Right kidney (tissue), 1 donor: ENCODE measurements at regions not wholly inside any gene's neighbourhood (a gene's known extent, or its start where the extent isn't known, plus 50 kb on each side); places are given as distances from the start of the nearest gene placed in this dataset.
"Not testable (repeated sequence)": the region's sequence is repeated elsewhere in the genome, so short reads cannot be mapped to it uniquely, and the experiment has no call there.

Experiments
- DNase-seq: peaks from one replicate; pipeline ENCODE4 v3.0.0-alpha.2; 2016

DNA sequence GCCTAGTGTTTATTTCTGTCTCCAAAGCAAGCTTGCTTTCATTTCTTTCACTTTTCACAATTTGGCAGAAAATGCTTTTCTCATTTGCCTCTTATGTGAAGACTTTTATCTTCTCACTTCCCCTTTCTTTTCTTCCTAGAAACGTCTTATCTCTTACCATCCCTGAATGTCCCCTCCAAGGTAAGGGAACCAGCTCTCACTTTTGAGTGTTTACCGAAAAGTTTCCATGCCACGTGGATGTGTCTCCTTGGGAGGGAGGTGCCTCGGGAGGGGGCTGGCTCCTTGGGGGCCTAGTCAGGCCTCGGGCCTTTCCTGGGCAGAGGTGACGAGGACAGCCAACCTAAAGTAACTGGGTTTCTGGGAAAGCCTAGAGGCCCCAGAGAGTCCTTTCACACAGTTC is 127.4 kb downstream of the CD24 start:
- no peak for DNase-seq

DNA sequence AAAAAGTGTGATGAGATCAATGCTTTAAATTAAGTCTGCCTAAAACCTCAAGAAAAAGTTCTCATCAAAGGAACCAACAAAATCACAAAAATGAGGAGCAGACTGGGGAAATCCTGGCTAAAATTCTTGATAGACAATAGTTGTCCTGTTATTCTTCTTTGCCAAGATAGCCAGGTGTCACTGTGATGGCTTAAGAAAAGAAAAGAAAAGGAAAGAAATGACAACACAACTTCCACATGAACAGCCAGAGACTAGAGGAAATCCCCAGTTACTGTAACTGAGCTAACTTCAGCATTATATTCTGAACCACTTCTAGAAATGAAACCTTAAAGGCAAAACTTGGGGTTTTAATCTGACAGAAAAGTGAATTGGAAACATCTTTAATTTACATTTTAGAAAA is 129.6 kb downstream of the CD24 start:
- no peak for DNase-seq

DNA sequence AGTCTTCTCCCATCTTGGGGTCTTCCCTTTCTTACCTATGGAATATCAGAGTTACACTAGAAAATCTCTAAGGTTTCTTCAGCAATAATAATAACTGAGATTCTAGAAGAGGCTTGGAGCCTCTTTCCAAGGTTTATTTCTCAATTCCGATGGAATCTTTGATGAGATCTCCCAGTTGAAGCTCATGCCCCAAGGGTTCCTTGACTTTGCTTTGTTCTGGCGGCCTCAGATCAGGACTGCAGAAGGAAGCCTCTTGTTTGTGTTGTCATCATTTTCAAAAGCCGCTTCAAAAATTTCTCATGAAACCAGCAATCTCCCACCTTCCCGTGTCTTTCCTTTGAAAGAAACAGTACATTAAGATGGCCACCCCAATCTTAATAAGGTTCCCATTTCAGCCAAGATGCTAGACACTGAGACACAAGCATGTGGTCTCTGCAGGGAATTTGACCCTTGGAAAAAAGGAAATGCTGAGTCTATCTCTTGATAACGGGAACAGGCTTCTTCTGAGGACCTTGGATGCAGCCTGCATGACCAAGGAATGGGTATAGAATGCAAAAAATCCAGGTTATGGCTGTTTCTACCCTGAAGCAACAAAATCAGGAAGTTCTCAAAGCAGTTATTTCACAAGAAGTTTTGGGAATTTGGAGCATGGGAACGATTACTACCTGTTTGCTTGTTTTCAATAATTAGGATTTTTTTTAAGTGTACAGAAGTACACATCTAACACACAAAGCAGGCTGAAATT is 141.6 kb downstream of the CD24 start:
- no peak for DNase-seq

DNA sequence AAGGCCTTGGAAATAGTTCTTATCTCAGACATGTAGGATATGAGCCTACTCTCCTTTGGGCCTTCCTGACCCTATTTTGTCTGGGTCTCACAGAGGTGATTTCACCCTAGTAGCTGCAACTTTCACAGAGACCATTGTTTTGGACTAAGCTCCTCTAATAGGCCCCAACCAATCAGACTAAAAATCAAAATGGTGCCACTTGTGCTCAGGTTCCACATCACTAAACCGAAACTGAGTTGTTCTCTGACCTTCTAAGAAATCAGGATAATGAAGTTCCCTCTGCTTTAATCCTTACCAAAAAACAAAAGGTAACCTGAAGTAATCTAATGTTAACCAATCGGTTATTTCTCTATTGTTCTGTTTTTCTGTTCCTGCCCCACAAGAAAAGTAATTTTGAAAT is 143.6 kb downstream of the CD24 start:
- DNase-seq = no peak

DNA sequence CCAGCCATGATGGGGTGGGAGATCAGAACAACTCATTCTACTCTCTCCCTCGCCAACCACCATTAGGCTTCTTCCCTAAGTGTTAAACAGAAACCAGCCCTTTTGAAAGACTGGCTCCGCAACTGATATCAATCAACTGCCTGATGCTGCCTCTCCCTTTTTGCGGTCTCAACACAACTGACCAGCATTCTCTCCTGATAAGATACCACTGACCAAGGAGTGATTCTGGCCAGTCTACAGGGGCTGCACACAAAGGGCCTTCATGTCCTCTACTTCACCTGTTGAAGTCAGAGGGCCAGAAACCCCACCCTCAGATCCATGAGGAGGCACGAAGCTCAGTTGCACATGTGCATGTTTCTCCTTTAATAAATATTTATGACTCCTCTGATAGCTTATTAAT is 145.1 kb downstream of the CD24 start:
- no peak for DNase-seq

DNA sequence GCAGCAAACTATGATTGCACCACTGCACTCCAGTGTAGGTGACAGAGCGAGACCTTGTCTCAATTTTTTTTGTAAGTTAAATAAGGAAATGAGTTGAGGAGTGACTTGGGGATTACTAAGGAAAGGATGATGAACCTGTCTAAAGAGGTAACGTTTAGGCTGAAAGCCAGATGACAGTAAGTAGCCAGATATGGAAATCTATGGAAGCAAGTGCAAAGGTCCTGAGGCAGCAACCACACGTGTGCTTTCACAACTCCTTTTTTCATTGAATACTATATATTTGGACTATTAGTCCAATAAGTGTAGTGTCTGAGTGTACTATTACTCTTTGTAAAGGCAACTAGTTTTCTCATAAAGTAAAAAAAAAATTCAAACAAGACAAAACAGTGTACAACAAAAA is 147.4 kb downstream of the CD24 start:
- no peak for DNase-seq

DNA sequence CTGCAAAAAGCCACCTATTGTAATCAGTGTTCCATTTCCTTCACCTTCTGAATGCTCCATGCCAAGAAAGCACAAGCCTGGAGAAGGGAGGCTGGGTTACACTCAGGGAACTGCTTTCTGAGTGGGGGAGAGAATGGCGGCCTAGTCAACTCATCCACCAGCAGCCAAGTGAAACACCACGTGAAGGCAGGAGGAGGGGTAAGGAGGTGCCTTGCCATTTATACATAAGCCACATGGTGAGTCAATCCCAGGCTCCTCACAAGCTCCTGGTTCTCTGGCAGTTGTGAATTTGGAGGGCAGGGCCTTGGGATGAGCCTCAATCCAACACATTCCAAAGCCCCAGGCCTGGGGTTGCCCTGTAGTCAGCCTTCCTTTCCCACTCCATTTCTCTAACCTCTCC is 149.4 kb downstream of the CD24 start:
- no peak for DNase-seq

DNA sequence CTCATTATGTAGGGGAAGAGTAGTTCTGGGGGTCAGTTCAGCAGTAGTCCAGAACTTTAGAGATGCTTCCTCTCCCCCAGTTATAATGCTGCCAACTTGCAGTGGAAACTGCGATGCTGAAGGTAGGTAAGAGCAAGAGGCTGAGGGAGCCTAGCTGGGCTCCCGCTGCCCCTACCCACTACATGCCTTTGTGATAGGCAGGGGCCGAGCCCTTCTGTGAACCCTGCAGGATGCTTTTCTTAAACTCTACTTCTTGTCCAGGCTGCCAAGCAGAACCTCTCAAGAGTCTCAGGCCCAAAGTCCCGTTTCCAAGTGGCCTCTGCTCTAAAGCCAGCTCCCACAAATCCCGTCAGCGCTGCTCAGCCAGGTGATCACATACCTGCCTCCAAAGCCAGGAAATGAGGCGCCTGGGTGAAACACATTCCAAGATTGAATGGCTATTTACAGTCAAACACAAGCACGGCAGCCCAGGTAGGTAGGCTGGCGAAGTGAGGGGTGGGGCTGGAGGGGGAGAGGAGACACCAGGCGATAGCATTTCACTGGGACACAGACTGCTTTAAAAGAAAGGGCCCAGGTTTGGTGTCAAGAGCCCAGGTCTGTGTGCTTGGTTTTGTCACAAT is 150.7 kb downstream of the CD24 start:
- peak; percentile 44 for DNase-seq

DNA sequence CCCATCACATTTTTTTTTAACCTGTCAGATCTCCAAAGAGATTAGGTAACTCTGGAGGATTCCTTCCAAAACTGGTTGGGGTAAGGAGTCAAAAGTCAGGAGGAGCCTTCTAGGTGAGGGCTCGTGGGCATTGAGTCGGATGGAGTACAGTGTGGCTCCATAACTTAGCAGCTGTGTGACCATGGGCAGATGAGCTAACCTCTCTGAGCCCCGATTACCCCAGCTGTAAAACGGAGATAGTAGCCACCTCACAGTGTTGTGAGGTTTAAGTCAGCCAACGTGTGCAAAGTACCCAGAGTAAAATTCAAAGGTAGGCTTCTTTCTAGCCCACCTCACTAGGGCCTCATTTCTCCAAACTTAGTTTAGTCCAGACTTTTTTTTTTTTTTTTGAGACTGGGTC is 151.5 kb downstream of the CD24 start:
- DNase-seq = no peak

DNA sequence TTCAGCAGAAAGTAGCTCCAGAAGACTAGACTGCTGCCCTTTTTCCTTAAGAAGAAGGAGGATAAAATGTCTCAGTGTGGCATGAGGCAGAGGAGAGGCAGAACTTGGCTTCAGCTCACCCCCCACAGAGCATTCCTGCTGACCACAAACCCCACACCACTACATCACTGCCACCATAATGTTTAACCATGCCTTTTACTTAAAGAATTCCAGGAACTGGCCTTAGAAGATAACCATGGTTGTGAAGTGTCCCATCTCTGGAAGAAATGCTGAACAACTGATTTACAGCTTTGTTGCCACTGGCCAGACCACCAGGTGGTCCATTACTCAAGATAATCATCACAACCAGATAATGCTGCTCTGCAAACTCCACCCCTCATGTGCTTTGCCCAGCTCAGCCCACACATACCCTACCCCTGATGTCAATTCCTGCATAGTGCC is 154.1 kb downstream of the CD24 start:
- no peak for DNase-seq

DNA sequence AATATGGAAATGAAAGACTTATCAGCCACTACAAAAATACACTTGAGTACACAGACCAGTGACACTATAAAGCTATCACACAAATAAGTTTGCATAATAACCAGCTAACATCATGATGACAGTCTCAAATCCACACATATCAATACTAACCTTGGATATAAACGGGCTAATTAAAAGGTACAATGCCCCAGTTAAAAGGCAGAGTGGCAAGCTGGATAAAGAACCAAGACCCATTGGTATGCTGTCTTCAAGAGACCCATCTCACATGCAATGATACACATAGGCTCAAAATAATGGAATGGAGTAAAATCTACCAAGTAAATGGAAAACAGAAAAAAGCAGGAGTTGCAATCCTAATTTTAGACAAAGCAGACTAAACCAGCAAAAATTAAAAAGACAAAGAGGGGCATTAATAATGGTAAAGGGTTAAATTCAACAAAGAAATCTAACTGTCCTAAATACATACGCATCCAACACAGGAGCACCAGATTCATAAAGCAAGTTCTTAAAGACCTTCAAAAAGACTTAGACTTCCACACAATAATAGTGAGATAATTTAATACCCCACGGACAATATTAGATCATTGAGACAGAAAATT is 163.3 kb downstream of the CD24 start:
- no peak for DNase-seq

DNA sequence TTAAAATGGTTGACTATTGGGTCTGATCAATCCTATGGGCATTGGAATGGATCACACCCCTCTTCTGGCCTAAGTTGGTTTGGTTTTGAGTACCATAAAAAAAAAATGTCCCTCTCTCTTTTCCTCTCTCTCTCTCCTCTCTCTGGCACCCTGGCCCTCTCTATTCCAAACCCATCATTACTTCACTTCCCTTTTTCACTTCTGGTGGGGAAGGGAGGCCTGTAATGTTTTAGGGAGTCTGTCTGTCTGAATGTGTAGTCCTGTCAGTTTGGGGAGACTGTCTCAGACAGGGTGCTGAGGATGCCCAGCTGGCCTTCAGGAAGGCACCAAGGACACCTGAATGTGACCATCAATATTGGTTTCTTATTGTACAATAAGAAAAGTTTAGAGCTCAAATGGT is 165.8 kb downstream of the CD24 start:
- DNase-seq = no peak

DNA sequence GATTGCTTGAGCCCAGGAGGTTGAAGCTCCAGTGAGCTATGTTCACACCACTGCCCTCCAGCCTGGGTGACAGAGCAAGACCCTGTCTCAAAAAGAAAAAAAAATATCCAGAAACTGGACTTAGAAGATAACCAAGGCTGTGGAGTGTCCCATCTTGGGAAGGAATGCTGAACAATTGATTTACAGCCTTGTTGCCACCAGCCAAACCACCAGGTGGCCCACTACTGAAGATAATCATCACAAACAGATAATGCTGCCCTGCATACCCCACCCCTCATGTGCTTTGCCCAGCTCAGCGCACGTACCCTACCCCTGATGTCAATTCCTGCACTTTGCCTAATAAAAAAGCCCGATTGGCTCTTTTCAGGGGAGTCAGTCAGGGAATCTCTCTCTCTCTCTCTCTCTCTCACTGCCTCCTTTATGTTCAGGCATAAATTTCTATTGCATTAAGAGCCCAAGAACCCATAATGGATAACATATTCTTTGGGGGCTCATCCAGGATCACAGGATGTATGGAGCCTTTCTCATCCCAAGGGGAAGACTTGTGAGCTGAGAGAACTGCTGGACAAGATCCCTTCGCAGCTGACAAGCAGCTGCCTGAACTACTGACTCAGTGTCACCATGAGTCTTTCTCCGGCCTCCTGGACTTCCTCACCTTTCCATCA is 166.4 kb downstream of the CD24 start:
- DNase-seq = no peak

DNA sequence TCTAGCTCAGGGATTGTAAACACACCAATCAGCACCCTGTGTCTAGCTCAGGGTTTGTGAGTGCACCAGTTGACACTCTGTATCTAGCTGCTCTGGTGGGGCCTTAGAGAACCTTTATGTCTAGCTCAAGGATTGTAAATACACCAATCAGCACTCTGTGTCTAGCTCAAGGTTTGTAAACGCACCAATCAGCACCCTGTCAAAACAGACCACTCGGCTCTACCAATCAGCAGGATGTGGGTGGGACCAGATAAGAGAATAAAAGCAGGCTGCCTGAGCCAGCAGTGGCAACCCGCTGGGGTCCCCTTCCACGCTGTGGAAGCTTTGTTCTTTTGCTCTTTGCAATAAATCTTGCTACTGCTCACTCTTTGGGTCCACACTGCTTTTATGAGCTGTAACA is 168.3 kb downstream of the CD24 start:
- DNase-seq = not testable (repeated sequence)

DNA sequence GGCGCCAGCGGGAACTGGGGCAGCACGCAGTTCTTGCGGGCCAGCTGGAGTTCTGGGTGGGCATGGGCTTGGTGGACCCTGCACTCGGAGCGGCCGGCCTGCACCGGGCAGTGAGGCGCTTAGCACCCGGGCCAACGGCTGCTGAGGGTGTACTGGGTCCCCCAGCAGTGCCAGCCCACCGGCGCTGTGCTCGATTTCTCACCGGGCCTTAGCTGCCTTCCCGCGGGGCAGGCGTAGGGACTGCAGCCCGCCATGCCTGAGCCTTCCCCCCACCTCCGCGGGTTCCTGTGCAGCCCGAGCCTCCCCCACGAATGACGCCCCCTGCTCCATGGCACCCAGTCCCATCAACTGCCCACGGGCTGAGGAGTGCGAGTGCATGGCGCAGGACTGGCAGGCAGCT is 168.8 kb downstream of the CD24 start:
- DNase-seq = no peak

DNA sequence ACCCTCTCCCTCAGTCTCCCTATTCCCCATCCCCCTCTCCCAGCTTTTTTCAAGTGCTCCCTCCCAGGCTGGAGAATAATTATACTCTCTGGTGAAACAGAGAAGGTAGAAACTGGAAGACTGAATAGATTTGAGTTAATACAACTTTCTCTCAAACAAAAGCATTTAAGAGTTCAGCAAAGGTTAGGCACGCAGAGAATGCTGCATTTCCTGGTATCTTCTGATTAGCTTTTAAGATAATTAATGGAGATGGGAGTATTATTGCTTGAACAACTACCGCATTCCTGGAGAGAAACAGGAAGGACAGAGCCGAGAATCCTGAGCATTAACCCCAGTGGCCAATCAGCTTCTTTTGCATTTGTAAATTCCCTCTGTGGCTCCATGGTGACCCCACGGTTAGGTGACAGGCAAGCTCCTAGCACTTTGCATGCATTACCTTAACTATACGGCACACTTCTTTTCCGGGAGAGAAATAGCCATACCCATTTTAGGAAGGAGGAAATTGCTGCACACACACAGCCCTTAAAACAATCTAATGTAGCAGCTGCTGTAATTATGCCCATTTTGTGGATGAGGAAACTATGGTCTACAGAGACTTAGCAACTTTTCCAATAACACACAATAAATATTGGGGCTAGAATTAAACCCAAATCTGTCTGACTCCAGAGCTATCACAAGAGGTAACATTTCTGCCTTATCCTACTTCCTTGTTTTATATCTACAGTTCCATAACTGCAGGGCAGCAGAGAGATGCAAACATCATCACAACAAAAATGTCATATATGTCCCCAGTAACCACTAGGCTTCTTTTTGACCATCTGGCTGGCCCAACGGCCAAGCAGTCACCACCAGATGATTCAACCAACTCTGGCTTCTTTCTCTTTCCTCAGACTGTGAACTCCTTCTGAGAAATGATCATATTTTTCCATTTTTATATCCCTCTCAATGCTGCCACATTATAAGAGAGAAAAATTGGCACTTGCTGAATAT is 169.9 kb downstream of the CD24 start:
- no peak for DNase-seq

DNA sequence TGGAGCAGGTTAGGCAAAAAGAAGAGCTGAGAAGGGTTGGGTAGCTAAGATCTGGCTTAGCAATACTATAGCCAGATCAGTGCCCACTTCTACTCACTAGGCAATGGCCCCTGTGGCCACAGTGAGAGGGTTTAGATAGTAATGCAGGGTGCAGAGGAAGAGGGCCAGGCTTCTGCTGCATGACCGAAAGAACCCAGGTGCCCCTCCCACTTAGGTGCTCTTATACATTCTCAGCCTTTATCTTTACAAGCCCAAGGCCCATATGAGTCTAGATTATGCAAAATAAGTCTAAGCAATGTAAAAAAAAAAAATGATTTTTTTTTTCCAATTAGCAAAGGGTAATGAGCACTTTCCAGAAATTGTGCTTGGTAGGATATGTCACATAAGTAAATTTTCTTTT is 171.3 kb downstream of the CD24 start:
- DNase-seq = no peak

DNA sequence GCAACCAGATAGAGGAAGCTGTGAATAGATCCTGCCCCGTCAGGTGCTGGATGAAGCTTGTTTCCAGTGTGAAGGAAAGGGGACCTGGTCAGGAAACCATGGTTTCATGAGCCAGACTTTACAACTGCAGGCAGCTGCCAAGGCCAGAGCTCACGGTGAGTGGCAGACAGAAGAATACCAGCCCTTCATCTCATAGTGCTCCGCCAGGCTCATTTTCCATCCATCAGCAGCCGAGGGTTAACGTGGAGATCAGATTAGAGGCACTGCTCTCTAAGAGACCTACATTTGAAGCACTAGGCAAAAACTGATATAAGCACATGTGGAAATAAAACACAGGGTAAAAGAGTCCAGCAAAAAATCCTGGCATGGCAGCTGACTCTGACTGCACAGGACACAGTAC is 172.4 kb downstream of the CD24 start:
- DNase-seq = no peak

DNA sequence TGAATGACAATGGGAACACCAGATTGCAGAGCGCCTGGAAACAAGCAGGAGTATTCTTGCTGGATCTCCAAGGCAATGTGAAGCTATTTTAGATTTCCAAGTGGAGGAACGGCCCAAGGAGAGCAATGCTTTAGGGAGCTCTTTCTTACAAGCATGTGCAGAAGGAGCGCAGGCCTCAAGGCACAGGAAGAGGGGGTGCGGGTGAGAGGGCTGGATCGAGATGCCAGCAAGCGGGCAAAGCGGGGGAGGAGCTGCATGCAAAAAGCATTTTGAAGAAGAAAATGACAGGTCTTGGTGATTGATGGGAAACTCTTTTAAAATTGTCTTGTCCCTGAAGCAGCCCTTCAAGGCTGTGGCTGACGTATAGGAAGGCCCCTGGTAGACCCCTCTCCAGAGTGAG is 171.9 kb downstream of the QRSL1 start:
- DNase-seq = no peak

DNA sequence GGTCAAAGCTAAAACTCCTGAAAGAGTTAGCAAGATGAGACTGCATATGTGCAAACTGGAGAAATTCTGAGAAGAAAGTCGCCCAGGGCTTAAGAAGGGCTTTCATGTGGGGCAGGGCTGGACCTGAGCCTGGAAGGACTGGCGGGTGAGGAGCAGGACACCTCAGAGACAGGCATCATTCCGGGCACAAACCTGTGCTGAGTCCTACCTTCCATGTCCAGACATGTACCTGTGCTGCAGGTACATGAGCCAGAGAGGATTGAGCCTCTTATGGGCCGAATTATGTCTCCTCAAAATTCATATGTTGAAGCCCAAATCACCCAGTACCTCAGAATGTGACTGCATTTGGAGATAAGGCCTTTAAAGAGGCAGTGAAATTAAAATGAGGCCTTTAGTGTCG is 171.0 kb downstream of the QRSL1 start:
- DNase-seq = no peak

DNA sequence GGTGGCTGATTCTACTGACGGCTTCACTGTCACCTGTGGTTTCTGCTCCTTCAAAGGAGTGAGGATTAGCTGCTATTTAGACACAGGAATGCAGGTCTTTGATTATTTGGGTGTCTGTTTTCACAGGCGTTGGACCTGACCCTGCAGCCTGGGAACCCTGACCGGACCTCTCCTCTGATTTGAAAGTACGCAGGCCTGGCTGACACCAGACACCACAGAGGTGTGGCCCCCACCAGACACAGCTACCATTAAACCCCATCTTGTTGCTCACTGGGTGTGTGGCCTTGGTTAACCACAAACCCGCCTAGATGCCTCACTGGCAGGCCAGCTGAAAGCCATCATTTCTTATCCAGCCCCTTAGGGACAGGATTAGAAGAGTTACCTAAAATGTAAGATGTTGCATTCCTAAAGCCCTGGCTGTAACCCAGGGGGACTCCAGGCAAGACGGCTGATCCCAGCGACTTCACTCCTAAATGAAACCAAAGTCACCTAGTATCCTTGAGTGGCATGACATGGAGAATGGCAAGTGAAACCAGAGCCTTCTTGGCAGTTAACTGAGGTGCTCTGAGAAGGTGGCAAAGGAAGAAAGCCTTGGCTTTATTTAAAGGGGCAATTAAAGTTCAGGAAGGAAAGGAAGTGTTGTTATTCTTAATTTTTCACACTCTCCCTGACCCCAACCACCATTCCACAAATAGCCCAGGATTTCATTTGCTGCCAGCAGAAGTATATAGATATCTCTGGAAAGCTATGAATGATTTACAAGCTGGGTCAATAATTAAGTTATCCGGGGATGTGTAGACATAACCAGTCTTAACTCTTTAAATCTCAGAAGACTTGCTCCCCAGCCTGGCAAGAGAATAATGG is 169.9 kb downstream of the QRSL1 start:
- peak; percentile 58 for DNase-seq
